Naive thymus-derived CD8-positive, alpha-beta T cell (primary cell): ENCODE measurements at regions not wholly inside any gene's neighbourhood (a gene's known extent, or its start where the extent isn't known, plus 50 kb on each side); places are given as distances from the start of the nearest gene placed in this dataset.
A peak's percentile ranks its signal among the peaks of the same experiment; 100 is the strongest.
"Not testable (repeated sequence)": the region's sequence is repeated elsewhere in the genome, so short reads cannot be mapped to it uniquely, and the experiment has no call there.

Experiments
- ATAC-seq, 2 donors: fragments of 150-1000 bp; cut with Tn5 transposase in 1 of 2; sonication (Bioruptor Pico), chemical (Tn5 transposase) in 1 of 2; 1 replicate in 1 of 2; 2 replicates in 1 of 2; pipeline ENCODE4 v1.10.0; 2021; ENCODE audit warnings: mild to moderate bottlenecking in 2 of 2, moderate library complexity in 2 of 2
- POLR2A ChIA-PET: fragments of 350-600 bp; sonication (Branson Sonifier 250); formaldehyde crosslinking; loops from one replicate; lab custom pipeline; 2021; ENCODE audit warnings: antibody characterized with exemption; lab: Charles Lee
- DNase-seq, 10 donors: peaks; one replicate each; pipeline versions ENCODE4 v3.0.0 to v3.0.0-alpha.2; 2020 to 2022
- H3K27ac Mint-ChIP-seq, 10 donors: one replicate each; pipeline ENCODE4 v1.8.0; 2020 to 2022; ENCODE audit warnings: mild to moderate bottlenecking in 10 of 10, mixed read lengths in 10 of 10, moderate library complexity in 4 of 10, inconsistent platforms in 1 of 10
- H3K27me3 Mint-ChIP-seq, 5 donors: one replicate each; pipeline ENCODE4 v1.8.0; 2021 to 2022; ENCODE audit warnings: mixed read lengths in 5 of 5
- H3K36me3 Mint-ChIP-seq, 3 donors: one replicate each; pipeline ENCODE4 v1.8.0; 2020 to 2022; ENCODE audit warnings: mixed read lengths in 3 of 3, mild to moderate bottlenecking in 2 of 3, inconsistent platforms in 1 of 3
- H3K4me1 Mint-ChIP-seq, 4 donors: one replicate each; pipeline ENCODE4 v1.8.0; 2021 to 2022; ENCODE audit warnings: mixed read lengths in 4 of 4
- H3K4me3 Mint-ChIP-seq, 10 donors: one replicate each; pipeline ENCODE4 v1.8.0; 2020 to 2022; ENCODE audit warnings: mild to moderate bottlenecking in 10 of 10, mixed read lengths in 10 of 10, moderate library complexity in 6 of 10, inconsistent platforms in 1 of 10
- H3K9me3 Mint-ChIP-seq, 9 donors: one replicate each; pipeline ENCODE4 v1.8.0; 2020 to 2022; ENCODE audit warnings: mixed read lengths in 9 of 9, mild to moderate bottlenecking in 3 of 9, inconsistent platforms in 1 of 9, moderate library complexity in 1 of 9

DNA sequence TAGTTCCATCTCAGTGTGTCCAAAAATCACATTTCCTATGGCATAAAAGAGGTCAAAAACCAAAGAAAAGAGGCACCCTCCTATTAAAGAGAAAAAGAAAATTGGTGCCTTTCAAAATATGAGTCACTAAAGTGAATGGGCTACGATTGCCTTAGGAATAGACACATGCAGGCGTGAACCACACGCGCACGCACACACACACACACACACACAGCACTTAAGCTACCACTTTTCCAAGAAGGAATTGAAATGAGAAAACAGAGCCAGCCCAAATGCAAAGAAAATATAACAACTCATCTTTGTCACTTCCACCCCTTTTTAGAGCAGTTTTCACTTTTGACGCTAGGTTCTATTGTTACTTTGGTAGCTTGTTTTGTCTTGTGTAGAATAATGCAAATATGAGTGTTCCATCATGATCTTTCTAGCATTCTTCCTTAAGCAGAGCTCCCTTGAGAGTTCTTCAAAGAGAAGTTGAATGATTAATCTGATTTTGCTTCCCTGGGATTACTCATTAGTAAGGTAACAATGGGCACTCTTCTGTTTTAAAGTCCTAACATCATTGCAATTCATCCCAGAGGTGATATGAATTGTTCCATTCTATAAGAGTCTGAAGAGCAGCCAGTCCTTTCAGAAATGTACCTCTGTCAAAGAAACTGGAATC, 239.2 kb upstream of the GNPDA2 start:
- Mint-ChIP-seq H3K36me3 (peaks cover 0 to 2% (median 0%) of the 10 kb centered on the region in 3 donors), H3K27me3 (no peaks in the 10 kb centered on the region), H3K27ac (no peak overlapping the region), H3K4me1 (no peaks in the 10 kb centered on the region), H3K4me3 (no peak overlapping the region), H3K9me3 (peaks cover 4 to 21% (median 14%) of the 10 kb centered on the region in 9 donors)
- DNase-seq (no peak), ATAC-seq (no peak)
- POLR2A ChIA-PET = no interaction called here

DNA sequence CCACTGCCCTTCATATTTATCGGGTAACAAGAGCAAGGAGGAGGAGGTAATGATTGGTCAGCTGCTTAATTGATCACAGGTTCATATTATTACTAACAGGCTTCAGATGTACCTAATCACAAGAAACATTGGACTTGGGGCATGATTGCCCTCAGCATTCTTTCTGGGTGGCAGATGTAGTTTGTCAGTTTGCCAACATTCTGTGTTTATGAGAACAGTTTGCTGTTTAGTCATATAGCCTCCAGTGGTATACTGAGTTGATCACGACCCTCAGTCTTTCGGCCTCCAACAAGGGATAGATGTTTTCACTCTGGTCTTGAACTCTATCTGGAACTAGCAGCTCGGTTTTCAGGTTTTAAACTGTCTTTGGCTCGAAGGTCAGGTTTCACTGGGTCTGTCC, 237.7 kb upstream of the GNPDA2 start:
- DNase-seq, H3K4me1 Mint-ChIP-seq, H3K27ac Mint-ChIP-seq, H3K36me3 Mint-ChIP-seq, ATAC-seq, H3K27me3 Mint-ChIP-seq, H3K4me3 Mint-ChIP-seq, POLR2A ChIA-PET: not testable (repeated sequence)
- H3K9me3 Mint-ChIP-seq = peaks cover 8 to 35% (median 18%) of the 10 kb centered on the region in 9 donors

DNA sequence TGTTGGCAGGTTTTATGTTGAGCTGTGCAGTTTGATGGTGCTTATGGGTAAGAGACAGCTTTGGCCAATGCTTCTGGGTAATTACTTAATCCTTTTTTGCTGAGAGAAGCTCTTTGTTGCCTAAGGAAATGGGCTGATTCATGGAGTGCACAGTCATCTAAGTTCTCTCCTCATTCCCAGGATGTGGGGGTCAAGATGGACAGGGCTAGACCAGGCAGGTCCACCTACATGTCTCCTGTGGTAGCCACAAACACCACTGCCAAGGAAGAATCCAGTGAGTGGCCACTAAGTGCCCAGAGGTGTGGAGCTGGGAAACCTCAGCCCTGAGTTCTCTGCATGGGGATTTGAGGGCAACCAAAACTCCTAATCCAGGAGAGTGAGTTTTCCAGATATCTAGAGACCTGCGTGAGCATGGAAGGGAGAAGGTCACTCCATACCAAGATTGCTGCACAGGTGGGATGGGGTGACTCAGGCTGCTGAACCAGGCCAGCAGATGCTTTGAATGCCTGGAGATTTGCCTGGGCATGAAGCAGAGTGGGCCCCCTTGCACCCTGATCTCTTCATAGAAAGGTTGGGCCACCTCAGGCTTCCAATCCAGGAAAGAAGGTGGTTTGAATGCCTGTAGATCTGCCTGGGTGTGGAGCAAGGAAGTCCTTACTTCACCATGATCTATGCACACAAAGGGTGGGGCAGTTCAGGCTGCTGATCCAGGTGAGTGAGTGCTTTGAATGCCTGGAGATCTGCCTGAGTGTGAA, 234.8 kb upstream of the GNPDA2 start:
- H3K9me3 Mint-ChIP-seq = peaks cover 10 to 43% (median 26%) of the 10 kb centered on the region in 9 donors
- POLR2A ChIA-PET = no interaction called here

DNA sequence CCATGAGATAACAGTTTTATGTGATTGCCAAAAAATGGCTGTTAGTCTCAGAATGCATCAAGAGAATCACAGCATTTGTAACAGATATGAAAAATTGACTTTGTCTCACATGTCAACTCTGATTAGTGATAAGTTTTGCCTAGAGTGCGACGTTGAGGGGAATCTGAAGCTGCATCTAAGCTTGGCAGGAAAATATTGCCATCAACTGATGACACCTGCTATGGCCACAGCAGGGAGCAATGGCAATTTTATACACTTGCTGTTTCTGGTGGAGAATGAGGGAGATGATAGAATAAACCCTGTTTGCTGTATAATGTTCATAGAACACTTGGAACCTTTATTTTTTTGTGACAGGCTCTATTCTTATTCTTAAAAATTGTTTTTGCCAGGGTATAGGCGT, 205.4 kb upstream of the GNPDA2 start:
- H3K27ac Mint-ChIP-seq = no peak overlapping the region
- no peaks in the 10 kb centered on the region for H3K27me3 Mint-ChIP-seq
- H3K9me3 Mint-ChIP-seq = peaks cover 0 to 2% (median 0%) of the 10 kb centered on the region in 9 donors

More for the DNA sequence above, 234.8 kb upstream of the GNPDA2 start:
- Mint-ChIP-seq H3K4me1 (no peaks in the 10 kb centered on the region), H3K27ac (no peak overlapping the region), H3K36me3 (peaks cover 0 to 2% (median 0%) of the 10 kb centered on the region in 3 donors), H3K4me3 (no peak overlapping the region), H3K27me3 (no peaks in the 10 kb centered on the region)
- ATAC-seq = no peak
- no peak for DNase-seq

DNA sequence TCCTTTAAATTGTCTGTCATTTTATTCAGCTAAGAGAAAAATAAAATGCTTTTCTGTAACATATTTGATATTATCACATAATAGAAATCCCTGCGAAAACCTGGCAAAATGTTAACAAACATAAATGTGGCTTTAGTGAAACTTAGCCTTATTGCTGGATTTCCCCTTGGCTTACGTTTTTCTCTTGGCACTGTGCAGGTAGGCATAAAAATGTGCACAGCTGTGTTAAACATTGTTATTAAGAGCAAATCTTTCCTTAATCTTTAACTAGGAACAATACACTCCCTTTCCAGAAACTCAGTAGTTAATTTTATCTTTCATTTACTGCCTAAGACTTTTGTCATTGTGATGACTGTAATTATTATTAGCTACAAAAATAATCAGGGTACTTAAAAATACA, 202.4 kb upstream of the GNPDA2 start:
- no peak overlapping the region for H3K4me3 Mint-ChIP-seq
- H3K4me1 Mint-ChIP-seq = no peaks in the 10 kb centered on the region
- H3K27me3 Mint-ChIP-seq = no peaks in the 10 kb centered on the region
- no peak for ATAC-seq
- no peaks in the 10 kb centered on the region for H3K9me3 Mint-ChIP-seq
- DNase-seq = no peak
- POLR2A ChIA-PET = no interaction called here
- no peak overlapping the region for H3K27ac Mint-ChIP-seq
- H3K36me3 Mint-ChIP-seq = no peaks in the 10 kb centered on the region

More for the DNA sequence above, 205.4 kb upstream of the GNPDA2 start:
- no peak for DNase-seq
- POLR2A ChIA-PET = no interaction called here
- no peaks in the 10 kb centered on the region for H3K4me1 Mint-ChIP-seq
- no peaks in the 10 kb centered on the region for H3K36me3 Mint-ChIP-seq
- ATAC-seq = no peak
- H3K4me3 Mint-ChIP-seq = no peak overlapping the region

DNA sequence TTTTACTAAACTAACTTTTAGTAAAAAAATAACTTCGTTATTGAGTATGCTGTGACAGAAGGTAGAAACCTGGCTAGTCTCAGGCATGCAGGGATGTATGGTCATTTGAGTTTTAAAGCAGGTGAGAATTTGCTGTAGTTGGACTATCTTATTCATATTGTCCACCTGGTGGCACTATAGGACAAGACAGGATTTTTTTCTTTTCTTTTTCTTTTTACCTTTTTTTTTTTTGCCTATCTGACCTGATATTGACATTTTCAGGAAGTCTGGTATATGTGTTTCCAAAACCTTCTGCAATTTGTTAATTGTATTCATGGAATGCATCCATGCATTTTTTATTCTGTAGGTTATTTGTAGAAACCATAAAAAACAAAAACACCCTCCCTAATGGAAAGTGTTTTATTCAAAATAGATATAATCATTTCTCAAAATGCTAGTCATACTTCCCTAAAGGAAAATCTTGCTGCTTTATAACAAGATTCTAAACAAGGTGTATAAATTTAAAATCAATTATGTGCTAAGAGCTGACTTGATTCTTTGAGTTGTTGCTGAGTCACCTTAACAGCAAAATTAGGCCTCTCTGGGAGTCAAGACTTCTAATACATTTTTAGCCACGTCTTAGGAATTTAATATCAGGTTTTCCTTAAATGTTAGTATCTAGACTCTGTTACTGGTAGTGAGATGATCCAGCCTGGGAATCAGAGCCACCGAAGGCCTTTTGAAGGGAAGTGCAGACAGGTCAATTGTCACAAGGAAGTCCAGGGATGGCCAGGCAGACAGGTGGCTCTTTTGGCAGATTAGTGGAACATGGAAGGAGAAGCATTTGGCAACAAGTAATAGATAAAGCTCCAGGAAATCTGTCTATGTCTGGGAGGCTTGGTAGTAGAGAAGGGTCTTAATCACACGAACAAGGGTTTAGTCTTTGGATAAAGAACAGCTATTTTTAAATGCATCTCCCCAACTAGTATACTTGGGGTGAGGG, 201.3 kb upstream of the GNPDA2 start:
- no peaks in the 10 kb centered on the region for H3K9me3 Mint-ChIP-seq
- DNase-seq = no peak
- no peak for ATAC-seq
- H3K27ac Mint-ChIP-seq = no peak overlapping the region
- POLR2A ChIA-PET = no interaction called here
- H3K27me3 Mint-ChIP-seq = no peaks in the 10 kb centered on the region
- no peaks in the 10 kb centered on the region for H3K4me1 Mint-ChIP-seq
- H3K36me3 Mint-ChIP-seq = no peaks in the 10 kb centered on the region
- no peak overlapping the region for H3K4me3 Mint-ChIP-seq

DNA sequence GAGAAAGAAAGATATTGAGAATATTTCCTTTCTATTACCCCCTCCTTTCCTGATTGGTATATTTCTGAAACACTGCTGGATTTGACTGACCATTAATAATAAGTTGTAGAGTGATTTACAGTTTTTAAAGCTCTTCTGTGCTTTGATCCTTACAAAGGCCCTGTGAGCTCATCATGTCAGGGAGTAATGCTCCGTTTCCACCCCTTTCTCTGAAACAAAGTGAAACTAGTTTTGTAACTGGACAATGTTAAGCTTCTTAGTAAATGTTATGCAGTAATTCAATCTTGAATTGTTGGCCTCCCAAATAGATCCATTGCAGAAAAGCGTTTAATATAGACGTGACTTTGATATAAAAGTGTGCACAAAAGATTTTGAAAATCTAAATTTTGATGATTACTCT, 190.1 kb upstream of the GNPDA2 start:
- Mint-ChIP-seq H3K36me3 (no peaks in the 10 kb centered on the region), H3K9me3 (no peaks in the 10 kb centered on the region), H3K27ac (peak overlapping the region in 3 of 10 donors; percentile 1 to 28 (median 22)), H3K4me3 (peak overlapping the region in 6 of 10 donors; percentile 12 to 51 (median 22)), H3K27me3 (no peaks in the 10 kb centered on the region), H3K4me1 (peaks cover 0 to 5% (median 4%) of the 10 kb centered on the region in 4 donors)
- ATAC-seq (no peak), DNase-seq (no peak)
- POLR2A ChIA-PET = no interaction called here

DNA sequence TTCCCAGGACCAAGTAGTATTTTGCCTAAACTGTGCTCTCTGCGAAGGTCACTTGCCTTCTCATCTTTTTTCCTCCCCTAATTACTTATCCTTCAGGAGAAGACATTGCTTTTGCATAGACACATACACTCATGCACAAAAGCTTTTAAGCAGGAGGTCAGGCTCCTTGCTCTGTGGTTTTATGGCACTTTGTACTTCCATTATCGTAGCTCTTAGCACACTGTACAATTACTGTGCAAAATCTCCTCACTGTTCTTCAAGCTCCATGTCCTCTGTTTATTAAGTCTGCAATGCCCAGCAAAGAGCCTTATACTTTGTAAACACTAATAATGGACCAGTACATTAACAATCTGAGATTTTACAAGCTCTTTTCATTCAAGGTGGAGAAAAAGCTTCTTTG, 188.4 kb upstream of the GNPDA2 start:
- no peak for ATAC-seq
- H3K9me3 Mint-ChIP-seq = no peaks in the 10 kb centered on the region
- peaks cover 0 to 5% (median 4%) of the 10 kb centered on the region in 4 donors for H3K4me1 Mint-ChIP-seq
- no peaks in the 10 kb centered on the region for H3K27me3 Mint-ChIP-seq
- POLR2A ChIA-PET = no interaction called here
- H3K27ac Mint-ChIP-seq = no peak overlapping the region
- H3K36me3 Mint-ChIP-seq = no peaks in the 10 kb centered on the region
- no peak overlapping the region for H3K4me3 Mint-ChIP-seq
- DNase-seq = no peak

DNA sequence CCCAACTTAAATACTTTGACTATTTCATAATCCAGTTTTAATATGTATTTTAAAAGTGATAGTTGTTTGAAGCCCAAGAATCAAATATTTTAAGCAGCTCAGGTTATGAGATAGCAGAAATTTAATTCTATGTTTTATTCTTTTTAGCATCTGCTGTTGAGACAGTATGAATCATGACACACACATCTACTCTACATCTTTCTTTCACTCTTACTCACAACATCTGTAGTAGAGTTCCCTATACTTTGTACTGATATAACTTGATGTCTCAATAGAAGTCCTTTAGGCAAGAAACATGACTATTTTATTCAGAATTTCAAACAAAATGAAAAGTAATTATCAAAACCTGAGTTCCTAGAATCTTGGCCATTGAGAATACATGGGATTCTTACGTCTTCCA, 187.9 kb upstream of the GNPDA2 start:
- POLR2A ChIA-PET = no interaction called here

DNA sequence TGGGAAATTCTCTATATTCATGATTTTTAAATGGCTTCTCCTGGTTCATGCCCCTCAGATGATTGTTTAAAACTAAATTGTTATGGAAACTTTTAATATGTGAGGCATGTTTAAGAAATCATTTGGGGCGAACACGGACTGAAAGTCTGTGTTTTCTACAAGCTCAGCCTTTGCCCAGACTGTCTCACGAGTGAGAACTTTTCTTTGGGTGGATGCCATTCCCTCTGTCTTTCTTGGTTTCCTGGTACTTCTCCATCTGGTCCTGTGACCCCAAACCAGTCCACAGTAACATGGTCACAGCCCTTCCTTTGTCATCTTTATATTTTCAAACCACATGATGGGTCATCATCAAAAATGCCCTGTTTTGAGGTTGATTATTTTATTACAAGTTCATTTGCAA, 186.6 kb upstream of the GNPDA2 start:
- H3K27me3 Mint-ChIP-seq = no peaks in the 10 kb centered on the region
- H3K9me3 Mint-ChIP-seq = no peaks in the 10 kb centered on the region
- no peaks in the 10 kb centered on the region for H3K36me3 Mint-ChIP-seq
- H3K27ac Mint-ChIP-seq = no peak overlapping the region
- POLR2A ChIA-PET = no interaction called here
- H3K4me3 Mint-ChIP-seq = no peak overlapping the region
- DNase-seq = no peak
- ATAC-seq = no peak
- peaks cover 0 to 5% (median 4%) of the 10 kb centered on the region in 4 donors for H3K4me1 Mint-ChIP-seq

More for the DNA sequence above, 187.9 kb upstream of the GNPDA2 start:
- Mint-ChIP-seq H3K36me3 (no peaks in the 10 kb centered on the region), H3K4me3 (no peak overlapping the region), H3K9me3 (no peaks in the 10 kb centered on the region), H3K4me1 (peaks cover 0 to 5% (median 4%) of the 10 kb centered on the region in 4 donors), H3K27me3 (no peaks in the 10 kb centered on the region), H3K27ac (no peak overlapping the region)
- DNase-seq (no peak), ATAC-seq (no peak)

DNA sequence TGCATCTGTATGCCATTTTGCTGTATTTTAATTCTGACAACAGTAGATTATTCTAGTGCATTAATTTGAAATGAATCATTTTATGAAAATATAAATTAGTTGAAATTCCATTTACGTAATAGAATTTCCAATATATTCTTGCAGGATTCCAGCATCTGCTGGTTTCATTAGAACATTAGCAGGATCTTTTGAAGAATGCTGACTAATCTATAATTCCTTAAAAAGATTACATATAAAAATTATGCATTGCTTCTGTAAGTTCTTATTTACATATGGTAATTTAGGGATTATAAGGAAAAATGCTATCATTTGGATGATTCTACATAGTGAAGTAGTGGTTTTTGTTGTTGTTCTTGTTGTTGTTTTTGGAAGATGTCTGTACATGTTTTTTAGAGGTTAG, 182.2 kb upstream of the GNPDA2 start:
- Mint-ChIP-seq H3K27me3 (no peaks in the 10 kb centered on the region), H3K36me3 (no peaks in the 10 kb centered on the region), H3K4me3 (no peak overlapping the region), H3K9me3 (peaks cover 0 to 17% (median 1%) of the 10 kb centered on the region in 9 donors), H3K27ac (no peak overlapping the region), H3K4me1 (no peaks in the 10 kb centered on the region)
- ATAC-seq = no peak
- no peak for DNase-seq
- POLR2A ChIA-PET = no interaction called here

DNA sequence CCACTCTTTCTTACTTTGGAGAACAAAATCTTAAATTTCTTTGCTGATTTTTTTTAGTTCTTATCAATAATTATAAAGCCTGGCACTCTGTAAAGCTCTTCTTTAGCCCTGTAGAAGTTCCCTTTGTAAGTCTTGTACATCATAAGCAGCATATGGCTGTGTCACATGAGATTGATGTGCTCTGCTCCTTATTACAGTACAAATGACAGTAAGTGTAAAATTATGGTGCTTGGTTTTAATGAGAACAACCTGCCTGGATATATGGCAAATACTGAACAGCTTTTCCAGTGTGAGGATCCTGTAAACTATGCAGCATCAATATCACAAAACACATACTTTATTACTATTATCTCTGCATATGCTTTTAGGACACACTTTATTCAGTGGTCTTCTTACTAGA, 145.9 kb upstream of the GNPDA2 start:
- POLR2A ChIA-PET = no interaction called here
- Mint-ChIP-seq H3K36me3 (no peaks in the 10 kb centered on the region), H3K27me3 (peaks cover 0 to 4% (median 0%) of the 10 kb centered on the region in 5 donors), H3K9me3 (peaks cover 0 to 2% (median 0%) of the 10 kb centered on the region in 9 donors), H3K4me3 (no peak overlapping the region), H3K27ac (no peak overlapping the region), H3K4me1 (no peaks in the 10 kb centered on the region)
- DNase-seq (no peak), ATAC-seq (no peak)
